GM18907 (cell line): ENCODE measurements at regions not wholly inside any gene's neighbourhood (a gene's known extent, or its start where the extent isn't known, plus 50 kb on each side); places are given as distances from the start of the nearest gene placed in this dataset.

ENCODE experiments used
- ATAC-seq: cut with Tn5 transposase; IDR thresholded peaks from one replicate; pipeline ENCODE4 v1.9.1; 2021; ENCODE audit warnings: mild to moderate bottlenecking, moderate library complexity; ENCODE audit not compliant: unreplicated experiment

GRCh38 chr16:13852827-13853226, 67.1 kb upstream of the ERCC4 start:
- ATAC-seq = no peak

- ATAC-seq = no peak
These were observed 63.6 kb upstream of the ERCC4 start for GRCh38 chr16:13856398-13856797.

GRCh38 chr16:13856811-13857511, 63.0 kb upstream of the ERCC4 start:
- no peak for ATAC-seq

GRCh38 chr16:13858873-13859580, 60.9 kb upstream of the ERCC4 start:
- no peak for ATAC-seq

GRCh38 chr16:13863075-13863765, 56.7 kb upstream of the ERCC4 start:
- no peak for ATAC-seq

- no peak for ATAC-seq
These were observed 55.3 kb upstream of the ERCC4 start for GRCh38 chr16:13864689-13865088.

GRCh38 chr16:13866073-13866472, 53.9 kb upstream of the ERCC4 start:
- no peak for ATAC-seq
